Heart left ventricle (tissue), 16 donors: ENCODE measurements at regions not wholly inside any gene's neighbourhood (a gene's known extent, or its start where the extent isn't known, plus 50 kb on each side); places are given as distances from the start of the nearest gene placed in this dataset.

Experiments used
- ATAC-seq, 4 donors: fragments of 200-7000 bp; cut with Tn5 transposase; one replicate each; pipeline ENCODE4 v1.9.1; 2020 to 2022; ENCODE audit warnings: moderate library complexity in 4 of 4, mild to moderate bottlenecking in 3 of 4, moderate number of reproducible peaks in 1 of 4
- DNase-seq, 5 donors: peaks; one replicate each; pipeline ENCODE4 v3.0.0-alpha.2; 2020
- H3K27ac ChIP-seq, 12 donors: fragments of 200-600 bp; sonication (generic) in 4 of 12; one replicate each; pipeline versions ENCODE4 v1.5.0 to v1.8.0; 2016 to 2022; ENCODE audit warnings: mild to moderate bottlenecking in 2 of 12
- H3K27me3 ChIP-seq, 9 donors: fragments of 200-600 bp; sonication (generic) in 2 of 9; one replicate each; pipeline versions ENCODE4 v1.5.1 to v1.8.0; 2016 to 2022; ENCODE audit warnings: mild to moderate bottlenecking in 3 of 9
- H3K36me3 ChIP-seq, 9 donors: fragments of 200-600 bp; sonication (generic) in 2 of 9; one replicate each; pipeline versions ENCODE4 v1.5.0 to v1.8.0; 2018 to 2022; ENCODE audit warnings: mild to moderate bottlenecking in 2 of 9
- H3K4me1 ChIP-seq, 12 donors: fragments of 200-600 bp; sonication (generic) in 4 of 12; one replicate each; pipeline versions ENCODE4 v1.5.0 to v1.8.0; 2016 to 2022; ENCODE audit warnings: mild to moderate bottlenecking in 3 of 12
- H3K4me3 ChIP-seq, 12 donors: fragments of 200-600 bp; sonication (generic) in 4 of 12; one replicate each; pipeline versions ENCODE4 v1.5.0 to v1.8.0; 2017 to 2022; ENCODE audit warnings: mild to moderate bottlenecking in 9 of 12, moderate library complexity in 4 of 12
- H3K9me3 ChIP-seq, 12 donors: fragments of 200-600 bp; sonication (generic) in 4 of 12; one replicate each; pipeline versions ENCODE4 v1.5.0 to v1.8.0; 2016 to 2022; ENCODE audit warnings: mild to moderate bottlenecking in 1 of 12
- POLR2A ChIP-seq, 2 donors: fragments of 450-650 bp; IDR thresholded peaks; one replicate each; pipeline ENCODE4 v1.6.1; 2017; ENCODE audit warnings: antibody characterized with exemption in 2 of 2, mild to moderate bottlenecking in 2 of 2, moderate library complexity in 2 of 2
- WGBS, 4 donors: extraction: QIAGEN DNeasy Blood & Tissue Kit in 2 of 4; methylation state at CpG; one replicate each; pipeline versions ENCODE4 v1.1.5 to v1.1.7; 2013 to 2018; 5-methylcytosine and 5-hydroxymethylcytosine counted together
- intact Hi-C, 10 donors: fragments of 100-400 bp; cut with DNase I; formaldehyde crosslinking; loops; one replicate each; pipeline versions ENCODE4 v1.11.1 to v1.14.2; 2022
- TF ChIP-seq, protein P1 (sequence below), 12 donors: fragments of 200-600 bp; sonication (generic) in 4 of 12; IDR thresholded peaks; one replicate each; pipeline versions ENCODE4 v1.5.0 to v1.8.0; 2018 to 2022; ENCODE audit warnings: antibody characterized with exemption in 12 of 12, mild to moderate bottlenecking in 5 of 12
- donor health status: ischemic (EF 13 %, LVEDD 7.1; RV severe dilation, severe dysfunction).
- donor health status: healthy with polysubstance abuse.
- donor health status: DM: no; HTN: yes; CAD: no.
- donor health status: DM: no; HTN: no; CAD: no.
- donor health status: ischemic (EF 25% LVEDD 6.9; RV normal size, moderate dysfunction).
- donor health status: ischemic (EF 25% LVEDD 5.7; RV mildly dilated, moderate dysfunction).
- donor health status: healthy.
- donor health status: DM: yes; HTN: yes; CAD: no.
- donor health status: ischemic (EF 35%, LVEDD 5.7; RV mildly dilated, moderate dysfunction).
- donor health status: nonischemic (EF 11% LVEDD 7.7; RV severe dilation, severe dysfunction).
- donor health status: DM: yes; HTN: yes; CAD: no.
- donor health status: PGD.
- donor health status: ischemic (EF 29% LVEDD 5.4; RV normal size, mild dysfunction).
- donor health status: nonischemic (EF 23%, LVEDD 6.1; RV moderate dilation, normal function).

DNA sequence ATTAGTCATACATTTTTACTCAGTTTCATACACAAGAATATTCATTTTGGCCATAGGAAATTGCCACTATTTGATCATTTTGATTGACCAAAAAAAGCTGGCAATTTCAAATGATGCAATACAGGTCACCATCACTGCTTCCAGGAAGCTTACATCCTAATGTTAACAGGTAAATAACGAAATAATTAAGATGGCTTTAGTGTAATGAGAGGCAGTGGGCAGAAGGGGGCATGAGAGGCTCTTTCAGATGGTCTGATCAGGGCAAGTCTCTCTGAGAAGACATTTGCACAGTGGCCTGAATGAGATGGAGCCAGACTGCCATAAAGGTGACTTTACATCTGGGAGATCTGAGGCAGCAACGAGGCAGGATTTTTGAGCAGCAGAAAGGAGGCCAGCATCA lies 170.7 kb downstream of the SLIT2 start:
- H3K4me1 ChIP-seq, result peaks cover 0 to 6% (median 0%) of the 10 kb centered on the region in 12 donors
- DNase-seq (peak in 2 of 5 donors; percentile 22 to 23), ATAC-seq (peak in 2 of 4 donors; percentile 64 to 74)
- WGBS, 4 donors, result 23 to 31% (median 28%) methylated on average over 2 of the region's 2 CpGs
- intact Hi-C loops, result loop anchor here (5.0 to 10.0 kb wide), 6 partner anchors 118 to 265 kb away; no protein-coding TSS in a partner anchor
- TF ChIP-seq, protein P1, sequence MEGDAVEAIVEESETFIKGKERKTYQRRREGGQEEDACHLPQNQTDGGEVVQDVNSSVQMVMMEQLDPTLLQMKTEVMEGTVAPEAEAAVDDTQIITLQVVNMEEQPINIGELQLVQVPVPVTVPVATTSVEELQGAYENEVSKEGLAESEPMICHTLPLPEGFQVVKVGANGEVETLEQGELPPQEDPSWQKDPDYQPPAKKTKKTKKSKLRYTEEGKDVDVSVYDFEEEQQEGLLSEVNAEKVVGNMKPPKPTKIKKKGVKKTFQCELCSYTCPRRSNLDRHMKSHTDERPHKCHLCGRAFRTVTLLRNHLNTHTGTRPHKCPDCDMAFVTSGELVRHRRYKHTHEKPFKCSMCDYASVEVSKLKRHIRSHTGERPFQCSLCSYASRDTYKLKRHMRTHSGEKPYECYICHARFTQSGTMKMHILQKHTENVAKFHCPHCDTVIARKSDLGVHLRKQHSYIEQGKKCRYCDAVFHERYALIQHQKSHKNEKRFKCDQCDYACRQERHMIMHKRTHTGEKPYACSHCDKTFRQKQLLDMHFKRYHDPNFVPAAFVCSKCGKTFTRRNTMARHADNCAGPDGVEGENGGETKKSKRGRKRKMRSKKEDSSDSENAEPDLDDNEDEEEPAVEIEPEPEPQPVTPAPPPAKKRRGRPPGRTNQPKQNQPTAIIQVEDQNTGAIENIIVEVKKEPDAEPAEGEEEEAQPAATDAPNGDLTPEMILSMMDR (IDR thresholded peaks at IDR 0.05), result peak; percentile 15 to 57 (median 35)
- no peak for TF ChIP-seq POLR2A (IDR thresholded peaks at IDR 0.05)
- H3K9me3 ChIP-seq, result no peaks in the 10 kb centered on the region
- H3K4me3 ChIP-seq, result no peak overlapping the region
- H3K27ac ChIP-seq, result no peak overlapping the region
- no peaks in the 10 kb centered on the region for H3K36me3 ChIP-seq
- H3K27me3 ChIP-seq, result no peaks in the 10 kb centered on the region

DNA sequence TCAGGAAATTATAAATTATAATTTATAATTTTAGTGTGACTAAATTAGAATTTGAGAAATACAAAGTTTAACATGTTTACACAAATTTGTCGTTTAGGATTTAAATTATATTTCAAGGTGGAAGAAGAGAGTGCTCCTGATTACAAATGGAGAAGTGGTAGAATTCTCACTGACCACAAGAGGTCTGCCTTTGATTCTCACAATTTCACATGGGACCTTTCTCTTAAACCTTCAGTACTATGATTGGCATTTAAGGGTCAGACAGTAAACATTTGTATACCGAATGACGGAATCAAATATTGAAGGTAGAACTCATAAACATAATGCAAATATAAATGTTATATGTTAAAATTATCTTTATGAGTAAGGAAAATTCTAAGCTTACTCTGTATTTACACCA lies 171.7 kb downstream of the SLIT2 start:
- Histone ChIP-seq H3K9me3 (no peaks in the 10 kb centered on the region), H3K4me3 (no peak overlapping the region), H3K27ac (no peak overlapping the region), H3K36me3 (no peaks in the 10 kb centered on the region), H3K4me1 (peaks cover 0 to 6% (median 0%) of the 10 kb centered on the region in 12 donors), H3K27me3 (no peaks in the 10 kb centered on the region)
- no peak for TF ChIP-seq POLR2A (IDR thresholded peaks at IDR 0.05)
- TF ChIP-seq, protein P1 (IDR thresholded peaks at IDR 0.05), result no peak
- DNase-seq (no peak), ATAC-seq (no peak)
- intact Hi-C loops, result loop anchor here (5.0 to 10.0 kb wide), 6 partner anchors 119 to 264 kb away; no protein-coding TSS in a partner anchor
- WGBS, 4 donors, result 91 to 97% (median 93%) methylated on average over 3 of the region's 3 CpGs

DNA sequence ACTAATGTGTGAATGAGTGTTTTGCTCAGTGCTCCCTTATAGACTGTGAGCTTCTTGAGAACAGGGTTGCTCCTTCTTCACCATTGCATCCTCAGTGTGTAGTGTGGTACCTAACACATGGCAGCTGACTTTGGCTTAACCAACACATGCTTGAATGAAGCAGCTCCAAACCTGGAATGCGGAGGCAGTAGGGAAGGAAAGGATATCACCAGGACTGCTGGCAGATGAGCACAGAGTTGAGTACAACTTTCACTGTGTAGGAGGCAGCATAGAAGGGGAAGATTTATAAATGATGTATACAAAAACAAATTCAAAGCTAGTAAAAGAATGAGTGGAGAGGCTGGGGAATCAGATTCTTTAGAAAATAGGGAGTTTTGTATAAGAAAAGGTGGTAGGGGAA lies 174.3 kb downstream of the SLIT2 start:
- no peak overlapping the region for H3K27ac ChIP-seq
- 84 to 92% (median 89%) methylated on average over 1 of the region's 1 CpG for WGBS, 4 donors
- ATAC-seq (no peak), DNase-seq (no peak)
- H3K9me3 ChIP-seq, result no peaks in the 10 kb centered on the region
- H3K4me1 ChIP-seq, result no peaks in the 10 kb centered on the region
- no peak for TF ChIP-seq POLR2A (IDR thresholded peaks at IDR 0.05)
- TF ChIP-seq, protein P1 (IDR thresholded peaks at IDR 0.05), result no peak
- no peaks in the 10 kb centered on the region for H3K27me3 ChIP-seq
- H3K36me3 ChIP-seq, result no peaks in the 10 kb centered on the region
- H3K4me3 ChIP-seq, result no peak overlapping the region
- intact Hi-C loops, result loop anchor here in 9 of 10 donors (5.0 to 10.0 kb wide), 4 partner anchors 116 to 259 kb away; no protein-coding TSS in a partner anchor

DNA sequence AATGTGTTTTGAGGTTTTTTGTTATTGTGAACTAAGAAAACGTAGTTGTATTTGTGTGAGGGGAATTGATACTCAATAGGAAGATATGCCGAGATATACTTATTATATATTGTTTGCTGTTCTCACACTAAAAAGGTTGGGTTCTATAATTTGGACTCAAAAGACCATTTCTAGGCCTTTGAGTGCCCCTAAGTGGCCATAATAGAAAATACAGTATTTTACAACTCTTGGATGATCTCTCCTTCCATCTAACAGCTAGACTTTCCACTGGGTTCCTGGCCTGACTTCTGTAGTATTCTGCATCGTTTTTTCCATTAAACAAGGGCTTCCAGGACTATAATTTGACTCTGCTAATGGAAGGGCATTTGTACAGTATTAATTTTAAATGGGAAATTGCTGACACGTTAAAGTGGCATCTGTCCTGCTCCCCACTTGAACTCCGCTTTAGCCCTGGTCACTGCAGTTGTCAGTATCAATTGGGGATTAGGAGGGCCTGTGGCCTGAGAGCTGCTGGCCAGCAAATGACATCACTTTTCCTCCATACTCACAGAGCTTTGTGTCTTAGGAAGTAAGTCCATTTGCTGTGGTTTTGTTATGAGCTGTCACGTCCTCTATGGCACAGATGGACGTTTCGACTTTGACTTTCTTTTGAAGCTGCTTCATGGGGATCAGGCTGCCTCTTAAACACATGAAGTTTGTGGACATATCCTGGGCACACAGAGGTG lies 176.9 kb downstream of the SLIT2 start:
- peaks cover 0 to 4% (median 0%) of the 10 kb centered on the region in 12 donors for H3K4me1 ChIP-seq
- WGBS, 4 donors, result 76 to 81% (median 78%) methylated on average over 8 of the region's 8 CpGs
- intact Hi-C loops, result loop anchor here in 9 of 10 donors (5.0 to 10.0 kb wide), 4 partner anchors 114 to 256 kb away; no protein-coding TSS in a partner anchor

More for the DNA sequence above, 176.9 kb downstream of the SLIT2 start:
- ATAC-seq (peak in 1 of 4 donors; percentile 23), DNase-seq (no peak)
- H3K4me3 ChIP-seq, result no peak overlapping the region
- no peak overlapping the region for H3K27ac ChIP-seq
- no peaks in the 10 kb centered on the region for H3K36me3 ChIP-seq
- no peaks in the 10 kb centered on the region for H3K9me3 ChIP-seq
- no peaks in the 10 kb centered on the region for H3K27me3 ChIP-seq
- no peak for TF ChIP-seq POLR2A (IDR thresholded peaks at IDR 0.05)
- TF ChIP-seq, protein P1 (IDR thresholded peaks at IDR 0.05), result peak in 6 of 12 donors; percentile 11 to 40 (median 28)
